ENCODE measurements at regions not wholly inside any gene's neighbourhood (a gene's known extent, or its start where the extent isn't known, plus 50 kb on each side); places are given as distances from the start of the nearest gene placed in this dataset.

DNA sequence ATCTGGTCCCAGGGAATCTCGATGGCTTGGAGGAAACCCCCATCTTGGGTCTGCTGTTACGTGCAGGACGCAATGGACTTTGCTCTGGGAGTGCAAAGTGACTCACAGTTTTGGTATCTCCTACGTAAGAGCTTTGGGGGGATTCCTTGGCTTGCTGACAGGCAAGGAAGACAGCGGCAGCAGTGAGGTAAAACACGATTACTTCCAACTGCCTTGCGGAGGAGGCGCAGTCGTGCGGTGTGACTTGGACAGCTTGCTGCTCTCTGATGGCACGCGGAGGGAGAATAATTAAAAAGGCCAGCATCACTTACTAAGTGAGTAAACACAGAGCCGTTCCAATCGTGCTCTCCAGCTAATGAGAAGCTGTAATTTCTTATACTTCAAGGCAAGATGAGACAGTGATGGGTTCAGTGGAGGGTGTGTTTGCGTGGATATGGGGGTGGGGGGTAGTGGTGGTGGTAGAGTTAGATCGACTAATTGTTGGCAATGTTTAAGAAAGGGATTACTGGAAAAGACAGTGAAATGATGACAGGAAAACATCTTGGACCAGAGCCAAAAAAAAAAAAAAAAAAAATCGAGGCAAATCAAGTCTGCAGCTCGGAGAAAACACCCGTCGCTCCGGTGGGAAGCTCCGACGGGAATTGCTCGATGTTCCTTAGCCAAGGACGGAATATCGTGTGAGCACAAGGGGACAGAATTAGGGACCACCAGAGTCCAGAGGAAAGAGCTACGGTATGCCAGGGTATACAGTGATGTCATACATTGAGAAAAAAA, 184.8 kb upstream of the ZFHX3 start (continued):
- TF ChIP-seq, protein P1, sequence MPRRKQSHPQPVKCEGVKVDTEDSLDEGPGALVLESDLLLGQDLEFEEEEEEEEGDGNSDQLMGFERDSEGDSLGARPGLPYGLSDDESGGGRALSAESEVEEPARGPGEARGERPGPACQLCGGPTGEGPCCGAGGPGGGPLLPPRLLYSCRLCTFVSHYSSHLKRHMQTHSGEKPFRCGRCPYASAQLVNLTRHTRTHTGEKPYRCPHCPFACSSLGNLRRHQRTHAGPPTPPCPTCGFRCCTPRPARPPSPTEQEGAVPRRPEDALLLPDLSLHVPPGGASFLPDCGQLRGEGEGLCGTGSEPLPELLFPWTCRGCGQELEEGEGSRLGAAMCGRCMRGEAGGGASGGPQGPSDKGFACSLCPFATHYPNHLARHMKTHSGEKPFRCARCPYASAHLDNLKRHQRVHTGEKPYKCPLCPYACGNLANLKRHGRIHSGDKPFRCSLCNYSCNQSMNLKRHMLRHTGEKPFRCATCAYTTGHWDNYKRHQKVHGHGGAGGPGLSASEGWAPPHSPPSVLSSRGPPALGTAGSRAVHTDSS (CRISPR knock-in tag; conservative IDR thresholded peaks at IDR 0.05) = no peak
- TF ChIP-seq FOXO1 (CRISPR knock-in tag; IDR thresholded peaks at IDR 0.05) (no peak), LRRFIP1 (CRISPR knock-in tag; conservative IDR thresholded peaks at IDR 0.05) (no peak), ZNF260 (CRISPR knock-in tag; IDR thresholded peaks at IDR 0.05; ENCODE audit: borderline replicate concordance, low read depth) (no peak), ZBTB21 (CRISPR knock-in tag; IDR thresholded peaks at IDR 0.05) (0 out of 2 replicates have a peak, but pooled peaks have one; percentile 69), CEBPZ (IDR thresholded peaks at IDR 0.05; ENCODE audit: low read length) (no peak), HCFC1 (IDR thresholded peaks at IDR 0.05; ENCODE audit: low read depth, low read length) (no peak), PCBP1 (IDR thresholded peaks at IDR 0.05; ENCODE audit: borderline replicate concordance, low read depth, low read length) (no peak), YEATS4 (CRISPR knock-in tag; IDR thresholded peaks at IDR 0.05; ENCODE audit: borderline replicate concordance) (no peak), GATAD2A (CRISPR knock-in tag; IDR thresholded peaks at IDR 0.05) (0 out of 2 replicates have a peak, but pooled peaks have one; percentile 46), ZMAT3 (CRISPR knock-in tag; conservative IDR thresholded peaks at IDR 0.05) (no peak), CREB1 (IDR thresholded peaks at IDR 0.05) (peak; percentile 58), CREB1 (CRISPR knock-in tag; IDR thresholded peaks at IDR 0.05) (peak; percentile 52; the same call in 1 of the 2 replicates), NR2C2 (CRISPR knock-in tag; IDR thresholded peaks at IDR 0.05; ENCODE audit: borderline replicate concordance) (no peak), HNF4A (CRISPR knock-in tag; IDR thresholded peaks at IDR 0.05) (peak; percentile 74)
- TF ChIP-seq, protein P2, sequence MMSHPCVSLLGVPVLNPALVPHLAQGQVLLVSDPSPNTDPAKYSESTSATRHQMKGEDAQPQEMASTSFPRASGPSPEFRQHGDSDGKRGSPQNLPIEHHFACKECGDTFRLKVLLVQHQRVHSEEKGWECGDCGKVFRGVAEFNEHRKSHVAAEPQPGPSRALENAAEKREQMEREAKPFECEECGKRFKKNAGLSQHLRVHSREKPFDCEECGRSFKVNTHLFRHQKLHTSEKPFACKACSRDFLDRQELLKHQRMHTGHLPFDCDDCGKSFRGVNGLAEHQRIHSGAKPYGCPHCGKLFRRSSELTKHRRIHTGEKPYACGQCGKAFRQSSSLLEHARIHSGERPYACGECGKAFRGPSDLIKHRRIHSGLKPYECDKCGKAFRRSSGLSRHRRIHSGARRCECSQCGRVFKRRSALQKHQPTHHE (CRISPR knock-in tag; IDR thresholded peaks at IDR 0.05; ENCODE audit: borderline replicate concordance) = no peak
- TF ChIP-seq, protein P3, sequence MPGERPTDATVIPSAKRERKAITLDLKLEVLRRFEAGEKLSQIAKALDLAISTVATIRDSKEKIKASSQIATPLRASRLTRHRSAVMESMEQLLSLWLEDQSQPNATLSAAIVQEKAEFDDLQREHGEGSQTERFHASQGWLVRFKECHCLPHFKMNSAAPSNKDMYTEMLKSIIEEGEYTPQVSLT (CRISPR knock-in tag; IDR thresholded peaks at IDR 0.05; ENCODE audit: borderline replicate concordance, low read depth) = no peak
- TF ChIP-seq, protein P4, sequence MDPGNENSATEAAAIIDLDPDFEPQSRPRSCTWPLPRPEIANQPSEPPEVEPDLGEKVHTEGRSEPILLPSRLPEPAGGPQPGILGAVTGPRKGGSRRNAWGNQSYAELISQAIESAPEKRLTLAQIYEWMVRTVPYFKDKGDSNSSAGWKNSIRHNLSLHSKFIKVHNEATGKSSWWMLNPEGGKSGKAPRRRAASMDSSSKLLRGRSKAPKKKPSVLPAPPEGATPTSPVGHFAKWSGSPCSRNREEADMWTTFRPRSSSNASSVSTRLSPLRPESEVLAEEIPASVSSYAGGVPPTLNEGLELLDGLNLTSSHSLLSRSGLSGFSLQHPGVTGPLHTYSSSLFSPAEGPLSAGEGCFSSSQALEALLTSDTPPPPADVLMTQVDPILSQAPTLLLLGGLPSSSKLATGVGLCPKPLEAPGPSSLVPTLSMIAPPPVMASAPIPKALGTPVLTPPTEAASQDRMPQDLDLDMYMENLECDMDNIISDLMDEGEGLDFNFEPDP (CRISPR knock-in tag; conservative IDR thresholded peaks at IDR 0.05) = no peak

Measured in HepG2 (cell line).